Psoas muscle (tissue), 7 donors: ENCODE measurements at regions not wholly inside any gene's neighbourhood (a gene's known extent, or its start where the extent isn't known, plus 50 kb on each side); places are given as distances from the start of the nearest gene placed in this dataset.

ENCODE experiments used
- ATAC-seq, 4 donors: fragments of 200-7000 bp; cut with Tn5 transposase; one replicate each; pipeline ENCODE4 v1.9.1; 2020; ENCODE audit warnings: moderate library complexity in 3 of 4, mild to moderate bottlenecking in 2 of 4
- DNase-seq, 2 donors: peaks; one replicate each; pipeline ENCODE4 v3.0.0-alpha.2; 2020
- H3K27ac ChIP-seq: fragments of 200-600 bp; one replicate; pipeline ENCODE4 v1.8.0; 2022
- H3K27me3 ChIP-seq, 3 donors: fragments of 200-600 bp in 1 of 3; one replicate each; pipeline versions ENCODE4 v1.6.1 to v1.8.0; 2013 to 2022; ENCODE audit warnings: low read length in 2 of 3, mild to moderate bottlenecking in 2 of 3, moderate library complexity in 1 of 3; ENCODE audit not compliant: insufficient read depth in 3 of 3
- H3K36me3 ChIP-seq, 2 donors: fragments of 200-600 bp in 1 of 2; one replicate each; pipeline versions ENCODE4 v1.6.1 to v1.8.0; 2013 to 2022; ENCODE audit warnings: low read depth in 1 of 2, mild to moderate bottlenecking in 1 of 2, moderate library complexity in 1 of 2; ENCODE audit not compliant: insufficient read depth in 1 of 2
- H3K4me1 ChIP-seq: fragments of 200-600 bp; one replicate; pipeline ENCODE4 v1.8.0; 2022
- H3K4me3 ChIP-seq: fragments of 200-600 bp; one replicate; pipeline ENCODE4 v1.8.0; 2022; ENCODE audit warnings: mild to moderate bottlenecking
- H3K9me3 ChIP-seq: fragments of 200-600 bp; one replicate; pipeline ENCODE4 v1.8.0; 2022
- WGBS, 3 donors: extraction: QIAGEN DNeasy Blood & Tissue Kit; methylation state at CpG; one replicate each; pipeline versions ENCODE4 v1.1.6 to v1.1.7; 2013; 5-methylcytosine and 5-hydroxymethylcytosine counted together
- intact Hi-C, 2 donors: fragments of 100-400 bp; cut with DNase I; formaldehyde crosslinking; loops; one replicate each; pipeline versions ENCODE4 v1.11.0 to v1.14.2; 2022
- TF ChIP-seq, protein P1 (sequence below): fragments of 200-600 bp; IDR thresholded peaks from one replicate; pipeline ENCODE4 v1.8.0; 2022; ENCODE audit warnings: antibody characterized with exemption
- donor health status: healthy with polysubstance abuse.
- donor health status: DM: no; HTN: no; CAD: no; lungs with moderate emphysema.
- donor health status: Bipolar disorder and iron deficiency.
- donor health status: healthy.
- donor health status: DM: yes; HTN: yes; CAD: no.
- donor health status: DM: no; HTN: no; CAD: no.
- donor health status: DM: yes; HTN: yes; CAD: no.

DNA sequence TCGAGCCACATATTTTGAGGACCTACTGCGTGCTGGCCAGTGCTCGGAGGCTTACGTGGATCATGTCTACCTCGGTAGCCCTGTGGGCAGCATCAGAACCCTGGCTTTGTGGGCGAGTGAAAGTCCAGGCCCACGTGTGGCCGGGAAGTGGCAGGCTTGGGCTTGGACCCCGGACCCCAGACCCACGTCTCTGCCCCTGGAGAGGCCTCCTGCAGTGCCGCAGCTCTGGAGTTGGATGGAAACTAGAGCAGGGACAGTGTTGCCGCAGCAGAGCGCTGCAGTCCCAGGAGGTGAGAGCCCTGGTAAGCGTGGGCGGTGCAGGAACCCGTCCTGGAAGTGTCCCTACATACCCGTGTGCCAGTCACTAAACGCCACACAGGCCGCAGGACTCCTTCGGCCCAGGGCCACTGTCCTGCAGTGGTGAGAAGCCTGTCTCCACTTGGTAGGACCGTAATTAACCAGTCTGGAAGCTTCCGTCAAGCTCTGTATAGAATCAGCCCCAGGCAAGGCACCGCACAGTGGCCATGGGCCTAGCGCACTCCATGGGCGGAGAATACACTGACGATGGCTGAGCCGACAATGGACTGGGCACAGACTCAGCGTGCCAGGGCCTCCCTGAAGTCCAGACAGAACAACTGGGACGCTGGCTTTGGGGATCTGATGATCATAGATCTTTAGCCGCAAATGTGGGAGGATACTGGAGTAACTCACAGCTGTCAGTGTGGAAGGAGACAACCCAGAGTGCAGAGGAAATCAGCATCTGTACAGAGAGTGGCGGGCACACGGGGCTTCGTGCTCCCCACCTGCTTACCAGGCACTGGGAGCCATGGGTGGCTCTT is 219.5 kb downstream of the KIF26A start:
- ATAC-seq (no peak), DNase-seq (peak in 1 of 2 donors; percentile 40)
- H3K27ac ChIP-seq, result no peak overlapping the region
- peaks cover 0 to 9% (median 2%) of the 10 kb centered on the region in 3 donors for H3K27me3 ChIP-seq
- H3K9me3 ChIP-seq, result no peaks in the 10 kb centered on the region
- intact Hi-C loops, result no loop called here
- no peak overlapping the region for H3K4me3 ChIP-seq
- 93 to 95% (median 95%) methylated on average over 33 of the region's 33 CpGs for WGBS, 3 donors
- no peaks in the 10 kb centered on the region for H3K4me1 ChIP-seq
- TF ChIP-seq, protein P1, sequence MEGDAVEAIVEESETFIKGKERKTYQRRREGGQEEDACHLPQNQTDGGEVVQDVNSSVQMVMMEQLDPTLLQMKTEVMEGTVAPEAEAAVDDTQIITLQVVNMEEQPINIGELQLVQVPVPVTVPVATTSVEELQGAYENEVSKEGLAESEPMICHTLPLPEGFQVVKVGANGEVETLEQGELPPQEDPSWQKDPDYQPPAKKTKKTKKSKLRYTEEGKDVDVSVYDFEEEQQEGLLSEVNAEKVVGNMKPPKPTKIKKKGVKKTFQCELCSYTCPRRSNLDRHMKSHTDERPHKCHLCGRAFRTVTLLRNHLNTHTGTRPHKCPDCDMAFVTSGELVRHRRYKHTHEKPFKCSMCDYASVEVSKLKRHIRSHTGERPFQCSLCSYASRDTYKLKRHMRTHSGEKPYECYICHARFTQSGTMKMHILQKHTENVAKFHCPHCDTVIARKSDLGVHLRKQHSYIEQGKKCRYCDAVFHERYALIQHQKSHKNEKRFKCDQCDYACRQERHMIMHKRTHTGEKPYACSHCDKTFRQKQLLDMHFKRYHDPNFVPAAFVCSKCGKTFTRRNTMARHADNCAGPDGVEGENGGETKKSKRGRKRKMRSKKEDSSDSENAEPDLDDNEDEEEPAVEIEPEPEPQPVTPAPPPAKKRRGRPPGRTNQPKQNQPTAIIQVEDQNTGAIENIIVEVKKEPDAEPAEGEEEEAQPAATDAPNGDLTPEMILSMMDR, result no peak
- H3K36me3 ChIP-seq, result no peaks in the 10 kb centered on the region

DNA sequence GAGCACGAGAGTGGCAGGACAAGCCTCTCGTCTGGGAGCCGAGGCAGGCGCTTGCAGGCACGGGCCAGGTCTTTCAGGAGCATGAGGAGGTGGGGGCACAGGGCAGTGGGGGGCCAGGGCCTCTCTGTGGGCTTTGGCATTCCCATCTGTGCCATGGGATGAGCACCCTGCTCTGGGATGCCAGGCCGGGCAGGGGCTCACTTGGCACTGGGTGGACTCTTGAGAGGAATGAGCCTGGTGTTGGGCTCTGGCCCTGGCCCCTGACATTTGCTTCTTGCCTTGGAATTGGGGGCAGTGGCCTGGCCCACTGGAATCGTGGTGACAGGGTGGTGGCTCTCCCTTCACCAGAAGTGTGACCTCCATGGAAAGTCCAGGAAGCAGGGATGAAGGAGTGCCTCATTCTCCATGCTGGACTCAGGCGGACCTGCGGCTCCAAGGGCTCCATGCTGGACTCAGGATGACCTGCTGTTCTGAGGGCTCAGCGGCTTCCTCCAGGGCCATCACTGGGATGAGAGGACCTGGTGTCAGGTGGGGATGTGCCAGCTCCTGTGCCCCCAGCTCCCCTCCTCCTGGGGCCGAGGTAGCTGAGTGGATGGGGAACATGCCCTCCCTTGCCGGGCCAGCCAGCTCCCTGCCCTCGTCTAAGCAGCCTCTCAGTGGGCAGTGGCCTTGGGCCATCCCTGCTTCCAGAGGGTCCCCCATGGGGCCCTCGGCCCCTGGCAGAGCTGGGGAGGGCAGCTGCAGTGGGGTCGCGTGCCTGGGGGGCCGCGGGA is 220.3 kb downstream of the KIF26A start:
- TF ChIP-seq, protein P1, result no peak
- intact Hi-C loops, result no loop called here
- peak in 1 of 2 donors; percentile 39 for DNase-seq
- 84 to 92% (median 87%) methylated on average over 18 of the region's 18 CpGs for whole genome bisulfite sequencing, 3 donors
- Histone ChIP-seq H3K4me3 (no peak overlapping the region), H3K36me3 (no peaks in the 10 kb centered on the region), H3K27me3 (peaks cover 0 to 7% (median 2%) of the 10 kb centered on the region in 3 donors), H3K27ac (no peak overlapping the region), H3K4me1 (no peaks in the 10 kb centered on the region), H3K9me3 (no peaks in the 10 kb centered on the region)
- no peak for ATAC-seq

DNA sequence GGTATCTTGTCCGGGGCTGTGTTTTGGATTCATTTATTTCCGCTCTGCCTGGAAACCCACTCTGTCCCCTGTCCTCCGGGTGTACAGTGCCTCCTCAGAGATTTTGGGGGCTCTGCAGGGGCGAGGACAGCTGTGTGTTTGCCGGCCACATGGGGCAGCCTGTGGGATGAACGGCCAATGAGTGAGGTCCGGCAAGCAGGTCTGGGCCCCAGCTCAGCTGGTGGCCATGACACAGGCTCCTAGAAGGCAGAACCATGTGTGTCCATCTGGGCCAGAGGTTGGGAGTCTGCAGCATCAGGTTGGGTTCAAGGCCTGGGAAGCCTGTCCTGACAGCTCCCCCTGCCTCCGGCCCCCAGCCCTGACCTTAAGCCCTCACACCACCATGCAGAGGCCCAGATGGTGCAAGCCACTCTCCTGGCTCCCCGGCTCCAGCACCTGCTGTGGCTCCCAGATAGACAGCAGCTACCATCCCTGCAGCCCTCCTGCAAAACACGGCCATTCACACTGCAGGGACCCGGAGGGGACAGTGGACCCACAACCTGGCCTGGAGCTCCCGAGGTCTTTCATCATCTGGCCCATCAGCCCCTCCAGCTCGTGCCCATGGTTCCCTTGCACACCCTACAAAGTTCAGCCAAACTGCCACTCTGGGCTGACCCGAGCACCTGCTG is 220.1 kb upstream of the C14orf180 start:
- Histone ChIP-seq H3K27me3 (peaks cover 0 to 5% (median 2%) of the 10 kb centered on the region in 3 donors), H3K4me1 (no peaks in the 10 kb centered on the region), H3K4me3 (no peak overlapping the region), H3K9me3 (no peaks in the 10 kb centered on the region), H3K27ac (no peak overlapping the region), H3K36me3 (no peaks in the 10 kb centered on the region)
- TF ChIP-seq, protein P1, result no peak
- no peak for ATAC-seq
- no peak for DNase-seq
- intact Hi-C loops, result no loop called here
- 84 to 87% (median 84%) methylated on average over 14 of the region's 14 CpGs for WGBS, 3 donors

DNA sequence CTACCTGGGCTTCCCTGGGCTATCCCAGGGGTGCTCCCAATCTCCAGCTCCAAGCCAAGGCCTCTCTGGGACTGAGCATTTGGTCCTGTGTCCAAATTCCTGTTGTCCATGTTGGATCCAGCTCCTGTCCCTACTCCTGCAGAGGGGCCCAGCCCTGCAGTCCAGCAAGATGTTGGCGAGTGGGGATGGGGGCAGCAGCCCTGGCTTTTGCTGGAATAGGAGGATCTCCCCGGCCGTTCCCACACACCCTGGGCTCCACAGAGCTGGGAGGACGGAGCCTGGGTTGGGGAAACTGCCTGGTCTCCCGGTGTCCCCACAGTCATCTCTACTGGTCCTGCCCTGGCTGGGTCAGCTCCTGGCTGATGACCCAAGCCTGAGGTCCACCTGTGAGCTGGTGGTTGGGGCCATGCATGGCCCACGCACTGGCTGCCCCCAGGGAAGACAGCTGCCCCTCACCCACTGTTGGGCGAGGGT is 219.6 kb upstream of the C14orf180 start:
- no peak overlapping the region for H3K4me3 ChIP-seq
- 91 to 98% (median 95%) methylated on average over 7 of the region's 7 CpGs for WGBS, 3 donors

More for the DNA sequence above, 219.6 kb upstream of the C14orf180 start:
- peaks cover 0 to 7% (median 5%) of the 10 kb centered on the region in 3 donors for H3K27me3 ChIP-seq
- H3K9me3 ChIP-seq, result no peaks in the 10 kb centered on the region
- no peaks in the 10 kb centered on the region for H3K4me1 ChIP-seq
- intact Hi-C loops, result no loop called here
- DNase-seq (no peak), ATAC-seq (no peak)
- H3K36me3 ChIP-seq, result no peaks in the 10 kb centered on the region
- TF ChIP-seq, protein P1, result no peak
- no peak overlapping the region for H3K27ac ChIP-seq
